ENCODE measurements at regions not wholly inside any gene's neighbourhood (a gene's known extent, or its start where the extent isn't known, plus 50 kb on each side); places are given as distances from the start of the nearest gene placed in this dataset.
A peak's percentile ranks its signal among the peaks of the same experiment; 100 is the strongest.

GRCh38 chr2:2793925-2794560, 463.0 kb upstream of the MYT1L start:
- Histone ChIP-seq H3K27me3 (no peaks in the 10 kb centered on the region), H3K4me1 (no peaks in the 10 kb centered on the region), H3K36me3 (no peaks in the 10 kb centered on the region), H3K27ac (no peak overlapping the region), H3K4me3 (no peak overlapping the region), H3K9me3 (no peaks in the 10 kb centered on the region)
- TF ChIP-seq, protein P1, sequence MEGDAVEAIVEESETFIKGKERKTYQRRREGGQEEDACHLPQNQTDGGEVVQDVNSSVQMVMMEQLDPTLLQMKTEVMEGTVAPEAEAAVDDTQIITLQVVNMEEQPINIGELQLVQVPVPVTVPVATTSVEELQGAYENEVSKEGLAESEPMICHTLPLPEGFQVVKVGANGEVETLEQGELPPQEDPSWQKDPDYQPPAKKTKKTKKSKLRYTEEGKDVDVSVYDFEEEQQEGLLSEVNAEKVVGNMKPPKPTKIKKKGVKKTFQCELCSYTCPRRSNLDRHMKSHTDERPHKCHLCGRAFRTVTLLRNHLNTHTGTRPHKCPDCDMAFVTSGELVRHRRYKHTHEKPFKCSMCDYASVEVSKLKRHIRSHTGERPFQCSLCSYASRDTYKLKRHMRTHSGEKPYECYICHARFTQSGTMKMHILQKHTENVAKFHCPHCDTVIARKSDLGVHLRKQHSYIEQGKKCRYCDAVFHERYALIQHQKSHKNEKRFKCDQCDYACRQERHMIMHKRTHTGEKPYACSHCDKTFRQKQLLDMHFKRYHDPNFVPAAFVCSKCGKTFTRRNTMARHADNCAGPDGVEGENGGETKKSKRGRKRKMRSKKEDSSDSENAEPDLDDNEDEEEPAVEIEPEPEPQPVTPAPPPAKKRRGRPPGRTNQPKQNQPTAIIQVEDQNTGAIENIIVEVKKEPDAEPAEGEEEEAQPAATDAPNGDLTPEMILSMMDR (IDR thresholded peaks at IDR 0.05) = no peak
- no peak for TF ChIP-seq POLR2A (IDR thresholded peaks at IDR 0.05)
- WGBS (ENCODE audit: insufficient coverage, low coverage, low lambda C conversion rate, missing lambda C conversion rate) = 81% methylated on average over 4 of the region's 11 CpGs
- ATAC-seq (no peak), DNase-seq (no peak)
- intact Hi-C loops (cut with DNase I) = no loop called here

- WGBS (ENCODE audit: insufficient coverage, low coverage, low lambda C conversion rate, missing lambda C conversion rate) = 89% methylated on average over 10 of the region's 17 CpGs
- DNase-seq (no peak), ATAC-seq (no peak)
- Histone ChIP-seq H3K27me3 (no peaks in the 10 kb centered on the region), H3K36me3 (no peaks in the 10 kb centered on the region), H3K4me1 (no peaks in the 10 kb centered on the region), H3K4me3 (no peak overlapping the region), H3K9me3 (no peaks in the 10 kb centered on the region), H3K27ac (no peak overlapping the region)
- no peak for TF ChIP-seq POLR2A (IDR thresholded peaks at IDR 0.05)
- TF ChIP-seq, protein P1 (IDR thresholded peaks at IDR 0.05) = no peak
- intact Hi-C loops (cut with DNase I) = no loop called here
These were observed 462.4 kb upstream of the MYT1L start for GRCh38 chr2:2793514-2793913.

DNA sequence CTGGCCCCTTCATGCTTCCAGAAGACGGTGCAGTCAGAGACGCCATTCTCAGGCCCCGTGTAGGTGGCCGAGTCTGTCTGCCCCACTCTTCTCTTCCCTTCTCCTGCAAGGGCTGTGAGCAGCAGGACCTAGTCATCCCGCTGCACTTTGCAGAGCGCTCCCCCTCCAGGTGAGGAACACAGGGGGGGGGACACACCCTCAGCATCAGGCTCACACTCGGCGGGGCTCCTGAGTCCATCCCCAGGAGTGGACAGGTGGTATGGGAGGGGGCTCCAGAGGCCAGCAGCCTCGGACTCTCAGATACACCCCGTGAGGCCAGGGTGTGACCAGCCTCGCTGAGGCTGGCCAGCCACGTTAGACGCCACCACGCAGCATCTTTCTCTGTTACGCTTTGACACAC, 460.5 kb upstream of the MYT1L start:
- H3K27ac ChIP-seq = no peak overlapping the region
- no peaks in the 10 kb centered on the region for H3K27me3 ChIP-seq
- intact Hi-C loops (cut with DNase I) = no loop called here
- no peaks in the 10 kb centered on the region for H3K36me3 ChIP-seq
- WGBS (ENCODE audit: insufficient coverage, low coverage, low lambda C conversion rate, missing lambda C conversion rate) = 44% methylated on average over 10 of the region's 15 CpGs
- DNase-seq (no peak), ATAC-seq (no peak)
- no peaks in the 10 kb centered on the region for H3K9me3 ChIP-seq
- H3K4me1 ChIP-seq = no peaks in the 10 kb centered on the region
- TF ChIP-seq, protein P1 (IDR thresholded peaks at IDR 0.05) = no peak
- TF ChIP-seq POLR2A (IDR thresholded peaks at IDR 0.05) = no peak
- H3K4me3 ChIP-seq = no peak overlapping the region

DNA sequence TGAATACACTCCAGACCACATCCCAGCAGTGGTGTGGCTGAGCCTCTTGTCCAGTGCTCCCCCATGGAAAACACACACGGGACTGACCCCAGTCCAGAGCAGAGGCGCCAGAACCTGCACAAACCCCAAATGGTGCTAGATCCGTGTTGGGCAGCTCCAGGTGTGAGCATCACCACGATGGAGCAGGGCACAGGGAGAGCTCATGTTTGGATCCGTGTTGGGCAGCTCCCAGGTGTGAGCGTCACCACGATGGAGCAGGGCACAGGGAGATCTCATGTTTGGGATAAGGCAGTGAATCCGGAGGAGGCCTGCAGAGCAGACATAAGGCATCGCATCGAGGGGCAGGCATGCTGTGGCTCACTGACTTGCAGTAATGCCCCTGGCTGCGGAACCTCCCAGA, 460.0 kb upstream of the MYT1L start:
- intact Hi-C loops (cut with DNase I) = no loop called here
- no peak for DNase-seq
- TF ChIP-seq, protein P1 (IDR thresholded peaks at IDR 0.05) = no peak
- no peak for TF ChIP-seq POLR2A (IDR thresholded peaks at IDR 0.05)

DNA sequence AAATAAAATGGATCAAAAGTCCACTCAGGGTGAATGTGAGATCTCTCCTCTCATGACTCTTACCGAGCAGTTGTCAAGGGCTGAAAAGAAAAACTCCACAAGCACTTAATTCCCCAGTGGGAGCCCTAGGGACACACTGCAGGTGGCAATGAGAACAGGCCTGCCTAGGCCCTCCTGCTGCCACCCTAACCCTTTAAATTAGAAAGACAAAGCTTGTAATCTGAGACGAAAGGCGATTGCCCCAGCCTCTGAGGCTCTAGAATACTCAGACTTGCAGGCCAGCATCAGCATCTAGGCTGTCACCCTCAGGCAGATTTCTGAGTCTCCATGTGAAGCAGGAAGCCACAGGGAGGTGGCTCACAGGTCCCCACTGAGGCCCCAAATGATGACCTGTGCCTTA, 457.0 kb upstream of the MYT1L start:
- WGBS (ENCODE audit: insufficient coverage, low coverage, low lambda C conversion rate, missing lambda C conversion rate) = 50% methylated on average over 1 of the region's 3 CpGs

More for the DNA sequence above, 460.0 kb upstream of the MYT1L start:
- WGBS (ENCODE audit: insufficient coverage, low coverage, low lambda C conversion rate, missing lambda C conversion rate) = 69% methylated on average over 3 of the region's 11 CpGs
- Histone ChIP-seq H3K4me1 (no peaks in the 10 kb centered on the region), H3K27me3 (no peaks in the 10 kb centered on the region), H3K27ac (no peak overlapping the region), H3K9me3 (no peaks in the 10 kb centered on the region), H3K36me3 (no peaks in the 10 kb centered on the region), H3K4me3 (no peak overlapping the region)
- no peak for ATAC-seq

More for the DNA sequence above, 457.0 kb upstream of the MYT1L start:
- H3K27ac ChIP-seq = no peak overlapping the region
- no peaks in the 10 kb centered on the region for H3K36me3 ChIP-seq
- ATAC-seq = no peak
- TF ChIP-seq, protein P1 (IDR thresholded peaks at IDR 0.05) = no peak
- TF ChIP-seq POLR2A (IDR thresholded peaks at IDR 0.05) = no peak
- DNase-seq = peak in 1 of 3 donors; percentile 19
- no peaks in the 10 kb centered on the region for H3K27me3 ChIP-seq
- no peaks in the 10 kb centered on the region for H3K9me3 ChIP-seq
- H3K4me3 ChIP-seq = no peak overlapping the region
- no peaks in the 10 kb centered on the region for H3K4me1 ChIP-seq
- intact Hi-C loops (cut with DNase I) = no loop called here

Data from right lobe of liver (tissue), 6 donors.